Gastroesophageal sphincter (tissue), 4 donors: ENCODE measurements at regions not wholly inside any gene's neighbourhood (a gene's known extent, or its start where the extent isn't known, plus 50 kb on each side); places are given as distances from the start of the nearest gene placed in this dataset.
A peak's percentile ranks its signal among the peaks of the same experiment; 100 is the strongest.
"Not testable (repeated sequence)": the region's sequence is repeated elsewhere in the genome, so short reads cannot be mapped to it uniquely, and the experiment has no call there.

Experiments
- ATAC-seq: fragments of 150-250 bp; one replicate; pipeline ENCODE4 v1.9.1; 2016; ENCODE audit warnings: mild to moderate bottlenecking, moderate library complexity
- H3K27ac ChIP-seq, 4 donors: fragments of 200-600 bp; sonication (generic) in 3 of 4; 1 replicate in 3 of 4; 2 replicates in 1 of 4; pipeline ENCODE4 v1.5.1; 2016 to 2019
- H3K27me3 ChIP-seq: fragments of 200-600 bp; sonication (generic); one replicate; pipeline ENCODE4 v1.5.1; 2019
- H3K36me3 ChIP-seq, 2 donors: fragments of 200-600 bp; sonication (generic); one replicate each; pipeline ENCODE4 v1.5.1; 2019; ENCODE audit warnings: control low read depth in 1 of 2
- H3K4me1 ChIP-seq, 3 donors: fragments of 200-600 bp; sonication (generic); 1 replicate in 2 of 3; 2 replicates in 1 of 3; pipeline ENCODE4 v1.5.1; 2016 to 2019; ENCODE audit warnings: control low read depth in 2 of 3
- H3K4me3 ChIP-seq, 2 donors: fragments of 200-600 bp; sonication (generic); one replicate each; pipeline ENCODE4 v1.5.1; 2019; ENCODE audit warnings: mild to moderate bottlenecking in 1 of 2, moderate library complexity in 1 of 2
- H3K9me3 ChIP-seq, 3 donors: fragments of 200-600 bp; sonication (generic); one replicate each; pipeline ENCODE4 v1.5.1; 2017 to 2019; ENCODE audit warnings: control low read depth in 2 of 3
- CTCF ChIP-seq, 4 experiments: fragments of 200-600 bp in 2 of 4; fragments of 450-650 bp in 2 of 4; sonication (generic) in 1 of 4; IDR thresholded peaks; one replicate each; pipeline ENCODE4 v1.5.1; 2017 to 2019; ENCODE audit warnings: antibody characterized with exemption in 4 of 4, mild to moderate bottlenecking in 2 of 4, moderate library complexity in 2 of 4
- EP300 ChIP-seq: sonication (generic); formaldehyde crosslinking; IDR thresholded peaks from one replicate; pipeline ENCODE4 v1.6.1; 2017; ENCODE audit warnings: antibody characterized with exemption, mild to moderate bottlenecking
- POLR2A ChIP-seq, 2 donors: fragments of 450-650 bp; IDR thresholded peaks; one replicate each; pipeline ENCODE4 v1.6.1; 2017; ENCODE audit warnings: antibody characterized with exemption in 2 of 2, mild to moderate bottlenecking in 2 of 2, moderate library complexity in 1 of 2
- POLR2AphosphoS5 ChIP-seq: sonication (generic); formaldehyde crosslinking; IDR thresholded peaks from one replicate; pipeline ENCODE4 v1.6.1; 2017; ENCODE audit warnings: antibody characterized with exemption
- WGBS, 2 donors: methylation state at CpG; one replicate each; pipeline ENCODE4 v1.1.5; 2018; ENCODE audit warnings: low coverage in 1 of 2; 5-methylcytosine and 5-hydroxymethylcytosine counted together

- H3K4me3 ChIP-seq: peak overlapping the region; percentile 58 to 60
- peaks cover 0 to 39% (median 3%) of the 10 kb centered on the region in 3 donors for H3K4me1 ChIP-seq
- H3K27me3 ChIP-seq: no peaks in the 10 kb centered on the region
- H3K27ac ChIP-seq: peak overlapping the region in 2 of 4 donors; percentile 17 to 61
- no peaks in the 10 kb centered on the region for H3K36me3 ChIP-seq
- no peaks in the 10 kb centered on the region for H3K9me3 ChIP-seq
- WGBS, 2 donors: 0% methylated on average over 15 of the region's 50 CpGs; no CpG with 5 or more reads in 1 of the 2 donors
- TF ChIP-seq POLR2A (IDR thresholded peaks at IDR 0.05): no peak
- TF ChIP-seq CTCF (IDR thresholded peaks at IDR 0.05): peak in 2 of 4 experiments; percentile 57 to 58
- ATAC-seq: peak; percentile 72
Observed at GRCh38 chr5:36744773-36745589, 131.6 kb upstream of the NIPBL start.

GRCh38 chr5:36747794-36748193 is 128.8 kb upstream of the NIPBL start:
- WGBS, 2 donors: 100% methylated on average over 2 of the region's 4 CpGs; no CpG with 5 or more reads in 1 of the 2 donors
- H3K4me1 ChIP-seq: peaks cover 0 to 20% (median 3%) of the 10 kb centered on the region in 3 donors
- not testable (repeated sequence) for H3K27ac ChIP-seq, H3K9me3 ChIP-seq, H3K4me3 ChIP-seq, ATAC-seq, H3K27me3 ChIP-seq, H3K36me3 ChIP-seq

GRCh38 chr5:36751886-36752285 is 124.7 kb upstream of the NIPBL start:
- Histone ChIP-seq H3K4me3 (no peak overlapping the region), H3K27me3 (no peaks in the 10 kb centered on the region), H3K36me3 (no peaks in the 10 kb centered on the region), H3K27ac (no peak overlapping the region), H3K9me3 (no peaks in the 10 kb centered on the region), H3K4me1 (no peaks in the 10 kb centered on the region)
- WGBS, 2 donors: 86% methylated on average over 1 of the region's 1 CpG; no CpG with 5 or more reads in 1 of the 2 donors
- TF ChIP-seq EP300 (no peak), CTCF (IDR thresholded peaks at IDR 0.05) (no peak), POLR2A (IDR thresholded peaks at IDR 0.05) (no peak), POLR2AphosphoS5 (no peak)
- ATAC-seq: no peak

GRCh38 chr5:36755342-36755741 is 121.2 kb upstream of the NIPBL start:
- no peak for ATAC-seq
- H3K27ac ChIP-seq: no peak overlapping the region
- no peaks in the 10 kb centered on the region for H3K27me3 ChIP-seq
- no peak overlapping the region for H3K4me3 ChIP-seq
- no peaks in the 10 kb centered on the region for H3K36me3 ChIP-seq
- TF ChIP-seq EP300: no peak
- no peak for TF ChIP-seq CTCF (IDR thresholded peaks at IDR 0.05)
- no peak for TF ChIP-seq POLR2A (IDR thresholded peaks at IDR 0.05)
- TF ChIP-seq POLR2AphosphoS5: no peak
- H3K4me1 ChIP-seq: no peaks in the 10 kb centered on the region
- 74 to 85% methylated on average over 3 of the region's 3 CpGs for WGBS, 2 donors
- no peaks in the 10 kb centered on the region for H3K9me3 ChIP-seq

- Histone ChIP-seq H3K27ac (no peak overlapping the region), H3K4me1 (no peaks in the 10 kb centered on the region), H3K27me3 (no peaks in the 10 kb centered on the region), H3K9me3 (no peaks in the 10 kb centered on the region), H3K36me3 (no peaks in the 10 kb centered on the region), H3K4me3 (no peak overlapping the region)
- no peak for ATAC-seq
- whole genome bisulfite sequencing, 2 donors: 88 to 100% methylated on average over 1 of the region's 1 CpG
- TF ChIP-seq POLR2AphosphoS5: no peak
- TF ChIP-seq EP300: no peak
- no peak for TF ChIP-seq POLR2A (IDR thresholded peaks at IDR 0.05)
- TF ChIP-seq CTCF (IDR thresholded peaks at IDR 0.05): no peak
Observed at GRCh38 chr5:36755920-36756488, 120.6 kb upstream of the NIPBL start.
